GM18861 (cell line): ENCODE measurements at regions not wholly inside any gene's neighbourhood (a gene's known extent, or its start where the extent isn't known, plus 50 kb on each side); places are given as distances from the start of the nearest gene placed in this dataset.
"Not testable (repeated sequence)": the region's sequence is repeated elsewhere in the genome, so short reads cannot be mapped to it uniquely, and the experiment has no call there.

ENCODE experiments used
- ATAC-seq: cut with Tn5 transposase; IDR thresholded peaks from one replicate; pipeline ENCODE4 v1.9.1; 2021; ENCODE audit not compliant: unreplicated experiment

DNA sequence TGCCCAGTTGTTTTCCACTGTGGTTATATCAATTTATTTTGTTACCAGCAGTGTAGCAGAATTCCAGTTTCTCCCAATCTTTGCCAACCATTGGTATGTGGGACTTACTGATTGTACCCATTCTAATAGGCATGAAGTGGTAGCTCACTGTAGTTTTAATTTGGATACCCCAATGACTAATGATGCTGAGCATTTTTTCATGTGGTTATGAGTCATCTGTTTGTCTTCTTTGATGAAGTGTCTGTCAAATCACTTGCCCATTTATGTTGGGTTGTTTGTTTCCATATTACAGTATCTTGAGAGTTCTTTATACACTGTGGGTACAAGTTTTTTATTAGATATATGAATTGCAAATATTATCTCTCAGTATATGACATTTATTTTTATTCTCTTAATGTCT lies 644.3 kb downstream of the NR2F2 start:
- no peak for ATAC-seq

DNA sequence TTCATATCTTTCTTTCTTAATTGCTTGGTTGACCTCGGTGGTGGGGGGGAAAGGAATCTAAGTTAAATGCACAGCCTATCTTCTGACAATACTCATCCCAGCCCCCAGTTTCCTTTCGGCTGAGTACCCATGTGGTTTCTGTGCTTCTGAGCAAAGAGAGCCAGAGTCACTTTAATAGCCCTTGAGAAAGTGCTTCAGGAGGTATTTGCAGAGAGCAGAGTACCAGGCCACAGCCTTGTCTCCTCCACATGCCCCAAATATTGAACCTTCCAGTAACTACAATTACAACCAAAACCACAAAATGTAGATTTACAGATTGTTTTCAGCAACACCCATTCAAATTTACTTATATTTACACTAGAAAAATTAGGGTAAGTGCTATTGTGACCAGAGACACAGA lies 647.4 kb downstream of the NR2F2 start:
- no peak for ATAC-seq

DNA sequence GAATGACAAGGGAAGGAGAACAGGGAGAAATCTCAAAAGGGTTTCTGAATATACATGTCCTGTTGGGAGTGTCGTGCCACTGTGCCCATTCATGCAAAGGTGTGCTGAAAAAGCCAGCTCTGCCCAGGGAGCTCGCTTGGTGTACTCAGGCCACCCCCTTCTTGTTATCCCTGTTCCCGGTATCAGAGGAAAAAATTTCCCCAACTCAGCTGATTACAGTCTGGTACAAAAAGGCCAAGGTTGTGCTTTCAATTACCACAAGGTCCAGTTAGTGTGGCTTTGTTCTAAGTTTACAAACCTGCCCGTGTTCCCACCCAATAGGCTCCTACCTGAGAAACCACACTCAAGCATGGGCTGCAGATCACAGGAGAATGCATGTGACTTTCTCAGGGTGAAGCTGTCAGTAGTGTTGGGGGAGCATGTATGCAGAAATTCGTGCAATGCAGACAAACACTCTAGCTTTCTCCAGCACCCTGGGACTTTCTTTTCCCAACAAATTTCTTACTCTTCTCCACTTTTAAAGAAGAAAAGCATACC lies 648.5 kb downstream of the NR2F2 start:
- ATAC-seq = no peak

DNA sequence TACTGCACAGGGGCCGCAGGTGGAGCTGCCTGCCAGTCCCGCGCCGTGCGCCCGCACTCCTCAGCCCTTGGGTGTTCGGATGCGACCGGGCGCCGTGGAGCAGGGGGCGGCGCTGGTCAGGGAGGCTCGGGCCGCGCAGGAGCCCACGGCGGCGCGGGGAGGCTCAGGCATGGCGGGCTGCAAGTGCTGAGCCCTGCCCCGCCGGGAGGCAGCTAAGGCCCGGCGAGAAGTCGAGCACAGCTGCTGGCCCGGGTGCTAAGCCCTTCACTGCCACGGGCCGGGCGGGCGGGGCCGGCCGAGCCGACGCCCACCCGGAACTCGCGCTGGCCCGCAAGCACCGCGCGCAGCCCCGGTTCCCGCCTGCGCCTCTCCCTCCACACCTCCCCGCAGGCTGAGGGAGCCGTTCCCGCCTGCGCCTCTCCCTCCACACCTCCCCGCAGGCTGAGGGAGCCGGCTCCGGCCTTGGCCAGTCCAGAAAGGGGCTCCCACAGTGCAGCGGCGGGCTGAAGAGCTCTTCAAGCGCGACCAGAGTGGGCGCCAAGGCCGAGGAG lies 653.7 kb downstream of the NR2F2 start:
- not testable (repeated sequence) for ATAC-seq

DNA sequence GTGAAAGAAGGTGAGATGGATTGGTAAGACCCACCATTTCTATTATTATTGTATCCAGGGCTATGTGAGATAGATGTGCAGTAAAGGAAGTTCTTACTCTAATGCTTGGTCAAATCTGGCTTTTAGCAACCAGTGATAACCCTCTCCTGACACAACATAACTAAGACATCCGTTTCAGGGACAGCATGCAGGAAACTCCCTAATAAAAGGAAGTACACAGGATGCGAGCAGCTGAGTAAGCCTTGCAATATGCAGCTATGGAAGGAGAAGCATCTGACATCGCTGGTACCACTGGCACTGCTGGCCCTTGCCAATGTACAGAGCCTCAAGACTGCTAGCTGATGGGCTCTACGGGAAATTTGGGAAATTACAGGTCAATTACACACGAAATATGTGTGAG lies 662.3 kb downstream of the NR2F2 start:
- no peak for ATAC-seq

DNA sequence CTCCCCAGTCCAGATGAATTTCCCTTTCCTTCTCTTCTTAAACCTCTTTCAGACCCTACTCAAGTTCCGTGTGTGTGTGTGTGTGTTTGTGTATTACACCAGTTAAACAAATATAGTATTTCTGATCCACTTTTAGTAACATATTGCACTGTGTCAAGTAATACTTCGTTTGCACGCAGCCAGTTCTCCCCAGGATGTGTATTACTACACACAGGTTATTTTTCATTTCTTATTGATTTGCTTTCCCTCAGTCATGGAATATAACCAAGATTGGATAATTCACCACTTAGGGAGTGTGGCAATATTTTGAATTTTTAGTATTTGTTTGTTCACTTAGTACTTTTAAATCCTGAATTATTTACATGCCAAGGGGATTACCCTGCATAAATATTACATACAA lies 667.0 kb downstream of the NR2F2 start:
- ATAC-seq = no peak

DNA sequence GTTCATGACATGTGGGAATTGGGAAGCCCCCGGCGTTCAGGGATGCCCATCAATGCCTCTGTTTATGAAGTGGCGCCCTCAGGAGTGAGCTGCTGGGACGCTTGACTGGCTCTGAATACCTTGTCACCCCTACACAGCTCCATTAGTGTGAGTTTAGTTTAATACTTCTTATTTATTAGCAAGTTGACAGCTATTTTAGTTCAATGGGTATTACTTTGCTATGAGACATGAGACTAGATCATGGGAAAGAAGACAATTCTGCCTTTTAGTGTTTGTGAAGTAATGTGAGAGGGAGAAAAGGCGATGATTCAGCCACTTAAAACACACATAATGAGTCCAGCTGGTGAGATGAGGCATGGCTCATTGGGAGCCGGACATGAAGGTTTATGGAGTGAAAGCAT lies 678.5 kb downstream of the NR2F2 start:
- no peak for ATAC-seq

DNA sequence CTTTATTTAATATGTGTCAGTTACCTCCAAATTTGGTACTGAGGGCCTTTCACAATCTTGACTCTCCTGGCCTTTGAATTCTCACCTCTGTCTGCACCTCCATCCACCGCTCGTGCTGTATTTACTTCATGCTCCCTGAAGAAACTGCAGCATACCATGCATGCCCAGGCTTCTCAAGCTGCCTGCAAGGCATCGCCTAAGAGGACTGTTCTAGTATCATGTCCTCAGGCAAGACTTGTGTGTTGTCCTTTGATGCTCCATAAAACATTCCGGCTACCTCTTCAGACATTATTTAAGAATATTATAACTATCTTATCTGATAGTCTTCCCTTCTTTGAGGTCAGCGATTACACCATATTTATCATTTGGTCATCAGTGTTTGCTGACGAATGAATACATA lies 682.5 kb downstream of the NR2F2 start:
- ATAC-seq = no peak

DNA sequence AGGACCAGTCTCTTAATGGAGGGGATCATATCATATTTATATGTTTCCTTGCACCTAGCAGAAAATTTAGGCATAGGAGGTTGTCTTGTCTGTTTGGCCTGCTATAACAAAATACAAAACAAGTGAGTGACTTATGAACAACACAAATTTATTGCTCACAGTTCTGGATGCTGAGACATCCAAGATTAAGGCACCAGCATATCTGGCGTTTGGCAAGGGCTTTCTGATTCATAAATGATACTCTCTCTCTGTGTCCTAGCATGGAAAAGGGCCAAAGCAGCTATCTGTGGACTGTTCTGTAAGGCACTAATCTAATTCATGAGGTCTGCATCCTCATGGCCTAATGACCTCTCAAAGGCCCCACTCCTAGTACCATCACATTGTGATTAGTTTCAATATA lies 683.0 kb downstream of the NR2F2 start:
- ATAC-seq = no peak

DNA sequence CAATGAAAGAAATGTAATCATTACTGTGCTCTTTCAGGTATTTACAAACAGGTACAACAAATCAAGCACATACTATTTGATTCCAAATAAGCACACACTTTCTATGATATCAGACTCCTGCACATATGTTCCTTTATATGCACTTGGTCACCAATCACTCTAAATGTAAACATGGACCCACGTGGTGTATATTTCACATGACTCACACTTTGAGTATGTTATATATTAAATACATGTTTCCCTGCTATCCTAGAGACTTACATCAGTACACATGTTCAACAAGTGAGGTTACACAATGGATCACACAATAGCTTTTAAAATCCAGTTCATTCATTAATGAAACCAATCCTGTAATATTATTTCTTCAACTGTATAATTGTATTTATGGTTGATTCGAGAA lies 683.5 kb downstream of the NR2F2 start:
- ATAC-seq = no peak

DNA sequence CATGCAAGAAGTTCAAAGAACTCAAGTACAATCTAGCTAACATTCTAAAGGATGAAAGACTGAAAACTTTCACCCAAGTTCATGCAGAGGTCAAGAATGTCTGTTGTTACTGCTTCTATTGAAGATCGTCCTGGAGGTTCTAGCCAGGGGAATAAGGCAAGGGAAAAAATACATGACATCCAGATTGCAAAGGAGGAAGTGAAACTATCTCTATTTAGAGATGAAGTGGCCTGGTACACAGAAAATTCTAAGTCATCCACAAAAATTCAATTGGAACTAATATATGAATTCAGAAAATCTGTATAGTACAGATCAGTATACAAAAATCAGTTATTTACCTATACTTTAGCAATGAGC lies 693.0 kb downstream of the NR2F2 start:
- ATAC-seq = no peak

DNA sequence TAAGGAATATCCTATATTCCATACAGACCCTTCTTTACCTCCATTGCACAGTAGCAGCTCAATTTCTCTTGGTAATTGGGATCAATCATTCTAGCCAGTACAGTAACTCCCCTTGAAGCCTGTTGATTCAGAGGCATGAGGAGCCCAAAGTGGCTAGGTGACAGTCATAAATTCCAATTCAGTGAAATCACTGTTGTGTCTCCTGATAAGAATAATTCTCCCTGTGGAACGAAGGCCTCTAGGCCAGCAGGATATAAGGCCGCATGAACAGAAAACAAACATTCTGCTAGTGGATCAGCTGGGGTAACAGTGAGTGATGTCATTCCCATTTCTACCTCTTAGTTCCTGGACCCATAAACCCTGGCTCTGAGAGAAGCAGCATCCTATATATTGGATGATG lies 696.3 kb downstream of the NR2F2 start:
- ATAC-seq = no peak

DNA sequence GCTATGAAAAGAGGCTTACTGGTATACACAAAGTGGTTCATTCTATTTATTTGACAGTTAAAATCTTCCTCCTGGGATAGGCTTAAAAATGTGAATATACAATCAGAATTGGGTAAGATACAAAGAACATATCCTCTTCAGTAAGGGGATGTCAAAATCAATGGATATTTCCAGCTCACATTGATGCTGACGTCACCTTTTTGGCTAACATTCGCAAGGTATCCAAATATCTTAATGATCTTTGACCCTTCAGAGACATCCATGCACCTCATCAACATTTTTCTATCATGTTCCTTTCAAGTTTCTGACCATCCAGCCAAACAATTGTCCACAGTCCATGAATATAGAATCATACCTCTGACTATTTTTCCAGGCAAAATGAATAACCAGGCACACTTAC lies 697.3 kb downstream of the NR2F2 start:
- ATAC-seq = no peak

DNA sequence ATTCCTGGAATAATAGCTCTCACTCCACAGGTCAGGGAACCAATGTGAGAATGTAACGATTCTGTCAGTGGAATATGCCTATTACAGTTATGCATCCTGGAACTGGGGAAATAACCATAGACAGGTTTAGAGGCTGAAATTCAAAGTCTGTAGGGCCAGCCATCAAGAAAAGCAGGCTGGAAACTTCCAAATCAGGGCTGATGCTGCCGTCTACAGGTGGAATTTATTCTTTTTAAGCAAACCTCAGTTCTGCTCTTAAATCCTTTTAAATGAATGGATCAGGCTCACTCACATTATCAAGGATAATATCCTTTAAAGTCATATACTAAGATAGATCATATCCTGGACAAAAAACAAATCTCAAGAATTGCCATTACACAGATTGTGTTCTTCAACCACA lies 699.8 kb downstream of the NR2F2 start:
- no peak for ATAC-seq

DNA sequence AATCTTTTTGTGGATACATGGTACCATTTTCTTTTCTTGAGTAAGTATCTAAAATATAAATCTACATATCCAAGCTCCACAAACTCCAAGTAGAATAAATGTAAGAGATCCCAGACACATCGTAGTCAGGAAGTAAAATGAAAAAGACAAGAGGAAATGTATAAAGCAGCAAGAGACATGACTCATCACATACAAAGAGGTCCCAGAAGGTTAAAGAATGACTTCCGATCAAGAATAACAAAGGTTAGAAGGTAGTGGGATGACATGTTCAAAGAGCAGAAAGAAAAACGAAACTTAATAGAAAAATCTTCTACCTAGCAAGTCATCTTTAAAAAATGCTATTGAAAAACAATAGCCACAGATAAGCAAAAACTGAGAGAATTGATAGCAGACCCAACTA lies 705.8 kb downstream of the NR2F2 start:
- no peak for ATAC-seq

DNA sequence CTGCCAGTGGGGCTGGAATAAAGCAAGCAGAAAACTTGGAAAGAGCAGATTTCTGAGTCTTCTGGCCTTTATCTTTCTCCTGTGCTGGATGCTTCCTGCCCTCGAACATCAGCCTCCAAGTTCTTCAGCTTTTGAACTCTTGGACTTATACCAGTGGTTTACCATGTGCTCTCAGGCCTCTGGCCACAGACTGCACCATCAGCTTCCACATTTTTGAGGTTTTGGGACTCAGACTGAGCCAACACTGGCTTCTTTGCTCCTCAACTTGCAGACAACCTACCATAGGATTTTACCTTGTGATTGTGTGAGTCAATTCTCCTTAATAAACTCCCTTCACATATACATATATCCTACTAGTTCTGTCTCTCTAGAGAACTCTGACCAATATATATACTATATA lies 706.6 kb downstream of the NR2F2 start:
- no peak for ATAC-seq

DNA sequence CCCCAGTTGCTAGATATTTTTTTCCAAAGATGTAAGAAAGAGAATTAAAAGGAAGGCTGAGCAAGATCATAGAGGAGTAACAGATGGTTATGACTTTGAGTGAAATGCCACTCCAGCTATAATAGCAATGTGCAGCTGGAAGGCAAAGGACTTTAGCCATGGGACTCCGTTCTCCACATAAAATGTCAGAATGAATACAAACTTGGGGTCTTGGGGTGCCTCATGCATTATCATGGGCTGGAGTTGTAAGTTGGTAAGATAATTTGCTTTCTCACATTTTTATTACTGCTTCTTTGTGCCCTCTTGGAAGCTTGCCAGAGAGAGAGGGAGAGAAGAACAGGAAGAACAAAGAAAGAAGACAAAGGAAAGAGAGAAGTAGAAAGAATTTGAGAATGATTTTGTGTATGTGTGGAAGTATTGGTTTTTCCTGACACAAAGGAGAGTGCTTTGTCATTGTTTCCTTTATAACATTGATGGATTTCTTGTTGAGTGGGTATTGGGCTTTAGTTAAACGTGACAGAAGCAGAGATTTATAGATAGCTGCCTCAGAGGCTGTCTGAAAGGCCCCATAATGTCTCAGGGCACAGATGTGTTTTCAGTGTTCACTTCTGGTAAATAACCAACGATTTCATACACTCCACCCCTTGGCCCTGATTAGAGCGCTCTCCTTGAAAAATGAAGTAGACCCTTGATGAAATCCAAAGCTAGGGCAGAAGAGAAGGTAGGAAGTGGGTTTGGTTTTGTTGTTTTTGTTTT lies 715.3 kb downstream of the NR2F2 start:
- ATAC-seq = no peak

DNA sequence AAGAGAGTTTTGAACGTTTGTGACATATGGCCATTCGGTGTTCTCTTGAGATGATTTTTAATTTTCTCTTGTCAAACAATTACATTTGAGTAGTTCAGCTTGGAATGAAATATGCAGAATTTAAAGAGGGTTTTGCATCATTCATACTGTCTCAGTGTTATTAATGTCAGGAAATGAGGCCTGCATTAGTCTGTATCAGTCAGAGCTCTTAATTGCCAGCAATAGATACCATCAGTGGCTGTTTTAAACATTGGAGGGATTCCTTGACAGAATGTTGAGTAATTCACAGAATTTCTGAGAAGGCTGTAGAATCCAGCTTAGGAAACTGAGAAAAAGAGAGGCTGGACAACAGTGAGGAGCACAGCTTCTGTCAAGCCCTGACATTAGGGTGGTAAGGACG lies 722.0 kb downstream of the NR2F2 start:
- no peak for ATAC-seq

DNA sequence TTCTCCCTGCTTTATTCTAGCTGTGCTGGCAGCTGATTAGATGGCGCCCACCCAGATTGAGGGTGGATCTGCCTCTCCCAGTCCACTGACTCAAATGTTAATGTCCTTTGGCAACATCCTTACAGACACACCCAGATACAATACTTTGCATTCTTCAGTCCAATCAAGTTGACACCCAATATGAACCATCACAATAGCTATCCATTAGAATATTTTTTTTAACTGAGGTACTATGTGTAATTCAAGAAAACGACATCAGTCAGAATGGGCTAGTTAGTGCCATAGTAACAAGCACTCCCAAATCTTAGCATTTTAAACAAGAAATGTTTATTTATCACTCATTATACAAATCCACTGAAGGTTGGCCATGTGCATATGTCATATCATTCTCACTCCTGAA lies 723.1 kb downstream of the NR2F2 start:
- ATAC-seq = no peak

DNA sequence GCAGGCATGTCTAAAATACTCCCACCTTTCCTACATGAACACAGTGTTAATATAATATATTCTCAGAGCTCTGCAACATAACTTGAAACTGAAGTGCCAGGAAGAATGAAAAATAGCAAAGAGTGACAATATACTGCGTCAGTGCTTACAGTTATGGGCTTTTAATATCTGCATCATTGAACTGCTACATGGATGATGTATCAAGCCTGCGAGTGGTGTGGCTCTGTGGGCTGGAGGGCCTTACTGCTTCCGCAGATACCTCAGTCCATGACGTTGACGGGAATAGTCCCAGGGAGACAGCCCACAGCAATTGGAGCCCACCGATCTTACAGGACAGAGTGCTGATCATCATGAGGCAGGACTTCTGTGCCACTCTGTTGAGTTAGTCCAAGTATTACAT lies 727.0 kb downstream of the NR2F2 start:
- no peak for ATAC-seq

DNA sequence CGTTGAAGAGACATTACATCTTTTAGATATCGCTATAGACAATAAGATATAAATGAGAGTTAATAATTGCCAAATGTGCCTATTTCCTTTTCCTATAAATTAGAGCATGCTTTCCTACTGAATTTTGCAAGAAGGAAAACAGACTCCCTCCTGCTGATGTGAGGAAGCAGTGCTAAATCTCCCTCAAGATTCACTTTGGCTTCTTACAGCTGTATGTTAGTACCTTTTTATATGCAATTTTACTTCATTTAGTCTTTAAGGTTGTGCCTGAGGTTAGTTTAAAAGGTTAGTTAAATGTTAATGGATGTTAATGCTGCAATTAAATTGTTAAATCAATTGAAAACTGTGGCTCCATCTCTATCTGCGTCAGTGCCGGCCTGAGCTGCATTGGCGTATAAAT lies 728.8 kb downstream of the NR2F2 start:
- ATAC-seq = no peak

DNA sequence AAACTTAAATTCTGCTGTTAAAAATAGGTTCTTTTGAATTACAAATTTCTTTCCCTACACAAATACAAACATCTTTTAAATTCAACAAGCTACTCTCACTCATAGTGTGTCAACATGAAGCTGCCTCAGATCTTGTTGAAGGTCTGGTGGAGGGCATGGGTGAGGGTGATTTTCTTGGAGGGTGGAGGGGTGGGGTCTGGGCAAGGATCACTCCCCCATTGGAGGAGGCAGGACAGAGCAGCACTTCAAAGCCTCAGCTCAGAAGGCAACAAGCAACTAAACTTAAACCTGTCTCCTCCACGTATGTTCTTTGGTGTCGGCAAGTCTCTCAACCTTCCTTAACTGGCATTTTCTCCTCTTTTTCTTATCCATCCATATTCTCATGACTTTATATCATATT lies 730.9 kb downstream of the NR2F2 start:
- ATAC-seq = no peak

DNA sequence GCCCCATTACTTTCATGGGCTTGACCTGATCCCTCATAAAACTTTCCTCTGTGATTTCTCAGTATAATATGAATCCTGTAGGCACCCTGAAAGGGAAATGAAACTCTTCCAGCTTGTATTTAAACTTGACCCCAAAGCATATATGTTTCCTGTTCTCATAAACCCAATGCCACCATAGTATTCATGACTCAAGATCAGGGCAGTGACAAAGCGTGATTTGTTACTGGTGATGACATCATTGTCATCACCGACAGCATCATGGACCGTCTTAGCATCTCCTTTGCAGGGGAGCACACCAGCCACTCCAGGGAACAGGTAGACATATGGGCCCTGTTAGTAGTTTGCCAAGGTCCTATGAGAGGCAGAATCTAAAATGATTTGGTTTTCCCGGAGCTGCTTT lies 741.2 kb downstream of the NR2F2 start:
- no peak for ATAC-seq
